Neural progenitor cell (in vitro differentiated cells): ENCODE measurements at regions not wholly inside any gene's neighbourhood (a gene's known extent, or its start where the extent isn't known, plus 50 kb on each side); places are given as distances from the start of the nearest gene placed in this dataset.
"Not testable (repeated sequence)": the region's sequence is repeated elsewhere in the genome, so short reads cannot be mapped to it uniquely, and the experiment has no call there.

ENCODE experiments used
- DNase-seq: peaks from one replicate; pipeline ENCODE4 v3.0.0-alpha.2; 2016; ENCODE audit warnings: low spot score
- H2AFZ ChIP-seq: fragments of 200-600 bp; sonication (generic); replicated peaks from 2 replicates; pipeline ENCODE4 v1.6.1; 2016; ENCODE audit warnings: antibody characterized with exemption
- H3F3A ChIP-seq: fragments of 200-600 bp; sonication (generic); 2 replicates; pipeline ENCODE4 v1.6.1; 2016; ENCODE audit warnings: antibody characterized with exemption, low read depth
- H3K27ac ChIP-seq: fragments of 200-600 bp; sonication (generic); 2 replicates; pipeline ENCODE4 v1.5.1; 2016; ENCODE audit warnings: mild to moderate bottlenecking
- H3K27me3 ChIP-seq: fragments of 200-600 bp; sonication (generic); 2 replicates; pipeline ENCODE4 v1.6.1; 2016; ENCODE audit warnings: mild to moderate bottlenecking, moderate library complexity
- H3K36me3 ChIP-seq: fragments of 200-600 bp; sonication (generic); 2 replicates; pipeline ENCODE4 v1.5.1; 2016
- H3K4me1 ChIP-seq: fragments of 200-600 bp; sonication (generic); 2 replicates; pipeline ENCODE4 v1.6.1; 2016; ENCODE audit warnings: mixed run types
- H3K4me2 ChIP-seq: fragments of 200-600 bp; sonication (generic); 2 replicates; pipeline ENCODE4 v1.6.1; 2016
- H3K4me3 ChIP-seq: fragments of 200-600 bp; sonication (generic); 2 replicates; pipeline ENCODE4 v1.5.1; 2016
- H3K79me2 ChIP-seq: fragments of 200-600 bp; sonication (generic); 2 replicates; pipeline ENCODE4 v1.6.1; 2016; ENCODE audit warnings: low read depth
- H3K9ac ChIP-seq: fragments of 200-600 bp; sonication (generic); 2 replicates; pipeline ENCODE4 v1.6.1; 2016
- H3K9me3 ChIP-seq: fragments of 200-600 bp; sonication (generic); 2 replicates; pipeline ENCODE4 v1.5.1; 2016; ENCODE audit warnings: low read depth
- H4K20me1 ChIP-seq: fragments of 200-600 bp; sonication (generic); 2 replicates; pipeline ENCODE4 v1.6.1; 2016; ENCODE audit warnings: low read depth
- H3K27ac Mint-ChIP-seq: 3 replicates; pipeline ENCODE4 v1.8.0; 2021; ENCODE audit warnings: mixed read lengths
- H3K27me3 Mint-ChIP-seq: 2 replicates; pipeline ENCODE4 v1.8.0; 2022; ENCODE audit warnings: low read depth, mild to moderate bottlenecking, inconsistent platforms, moderate library complexity, mixed read lengths; ENCODE audit not compliant: insufficient read depth
- H3K36me3 Mint-ChIP-seq: 3 replicates; pipeline ENCODE4 v1.8.0; 2021; ENCODE audit warnings: mixed read lengths
- H3K4me1 Mint-ChIP-seq: 3 replicates; pipeline ENCODE4 v1.8.0; 2021; ENCODE audit warnings: mixed read lengths
- H3K4me3 Mint-ChIP-seq: 3 replicates; pipeline ENCODE4 v1.8.0; 2021; ENCODE audit warnings: mild to moderate bottlenecking, moderate library complexity, mixed read lengths
- H3K9me3 Mint-ChIP-seq: 3 replicates; pipeline ENCODE4 v1.8.0; 2020; ENCODE audit warnings: mixed read lengths
- EZH2 ChIP-seq: fragments of 200-600 bp; sonication (generic); IDR thresholded peaks from 2 replicates; pipeline ENCODE4 v1.6.1; 2017; ENCODE audit warnings: antibody characterized with exemption, mild to moderate bottlenecking, moderate library complexity
- EZH2phosphoT487 ChIP-seq: fragments of 200-600 bp; sonication (generic); IDR thresholded peaks from 2 replicates; pipeline ENCODE4 v1.6.1; 2017; ENCODE audit warnings: antibody characterized with exemption
- TF ChIP-seq, protein P1 (sequence below): fragments of 200-600 bp; sonication (generic); IDR thresholded peaks from 2 replicates; pipeline ENCODE4 v1.5.1; 2017; ENCODE audit warnings: antibody characterized with exemption, mild to moderate bottlenecking

DNA sequence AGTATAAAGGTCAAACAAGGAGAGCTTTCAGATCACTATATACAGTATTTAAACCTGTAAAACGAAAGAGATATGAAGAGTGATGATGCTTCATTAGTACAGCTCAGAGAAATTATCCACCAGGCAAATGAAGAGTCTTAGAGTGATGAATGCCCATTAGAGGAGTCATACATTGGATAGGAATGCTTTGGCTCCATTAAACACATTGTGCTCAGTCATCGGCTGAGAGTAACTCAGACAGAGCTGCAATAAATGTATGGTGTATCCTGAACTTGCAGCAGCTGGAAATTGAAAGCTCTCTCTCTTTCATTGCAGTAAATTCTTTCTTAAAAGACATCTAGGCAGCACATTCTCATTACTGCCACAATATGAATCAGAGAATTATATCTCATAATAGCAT, 340.8 kb upstream of the SPHKAP start:
- Histone ChIP-seq H3K4me1 (no peaks in the 10 kb centered on the region), H3K27me3 (no peaks in the 10 kb centered on the region), H3K36me3 (no peaks in the 10 kb centered on the region), H3K27ac (no peak overlapping the region), H4K20me1 (no peaks in the 10 kb centered on the region), H3K9ac (no peak overlapping the region), H2AFZ (no peak overlapping the region), H3K9me3 (no peaks in the 10 kb centered on the region), H3K79me2 (no peaks in the 10 kb centered on the region), H3F3A (no peaks in the 10 kb centered on the region), H3K4me3 (no peak overlapping the region), H3K4me2 (no peak overlapping the region)
- TF ChIP-seq, protein P1, sequence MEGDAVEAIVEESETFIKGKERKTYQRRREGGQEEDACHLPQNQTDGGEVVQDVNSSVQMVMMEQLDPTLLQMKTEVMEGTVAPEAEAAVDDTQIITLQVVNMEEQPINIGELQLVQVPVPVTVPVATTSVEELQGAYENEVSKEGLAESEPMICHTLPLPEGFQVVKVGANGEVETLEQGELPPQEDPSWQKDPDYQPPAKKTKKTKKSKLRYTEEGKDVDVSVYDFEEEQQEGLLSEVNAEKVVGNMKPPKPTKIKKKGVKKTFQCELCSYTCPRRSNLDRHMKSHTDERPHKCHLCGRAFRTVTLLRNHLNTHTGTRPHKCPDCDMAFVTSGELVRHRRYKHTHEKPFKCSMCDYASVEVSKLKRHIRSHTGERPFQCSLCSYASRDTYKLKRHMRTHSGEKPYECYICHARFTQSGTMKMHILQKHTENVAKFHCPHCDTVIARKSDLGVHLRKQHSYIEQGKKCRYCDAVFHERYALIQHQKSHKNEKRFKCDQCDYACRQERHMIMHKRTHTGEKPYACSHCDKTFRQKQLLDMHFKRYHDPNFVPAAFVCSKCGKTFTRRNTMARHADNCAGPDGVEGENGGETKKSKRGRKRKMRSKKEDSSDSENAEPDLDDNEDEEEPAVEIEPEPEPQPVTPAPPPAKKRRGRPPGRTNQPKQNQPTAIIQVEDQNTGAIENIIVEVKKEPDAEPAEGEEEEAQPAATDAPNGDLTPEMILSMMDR, result no peak
- TF ChIP-seq EZH2 (no peak), EZH2phosphoT487 (no peak)
- H3K27me3 Mint-ChIP-seq, result no peaks in the 10 kb centered on the region
- H3K4me3 Mint-ChIP-seq, result no peak overlapping the region
- no peaks in the 10 kb centered on the region for H3K4me1 Mint-ChIP-seq
- no peaks in the 10 kb centered on the region for H3K36me3 Mint-ChIP-seq
- H3K27ac Mint-ChIP-seq, result no peak overlapping the region
- DNase-seq, result no peak
- no peaks in the 10 kb centered on the region for H3K9me3 Mint-ChIP-seq

DNA sequence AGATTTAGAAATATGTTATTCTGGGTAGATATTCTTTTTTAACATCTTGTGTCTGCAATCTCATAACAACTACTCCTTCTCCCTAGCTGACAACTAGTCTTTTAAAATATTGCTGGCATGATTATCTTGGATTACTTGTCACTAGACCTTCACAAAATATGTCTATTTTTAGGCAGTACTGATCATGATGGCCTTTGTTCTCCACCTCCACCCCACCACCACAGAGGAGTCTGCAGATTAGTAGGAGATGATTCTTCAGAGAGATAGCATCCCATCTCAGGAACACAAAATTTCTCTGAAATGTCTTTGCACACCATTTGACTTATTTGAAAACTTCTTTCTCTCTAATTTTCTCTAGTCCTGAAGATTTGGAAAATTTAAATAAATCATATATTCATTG, 338.1 kb upstream of the SPHKAP start:
- Histone ChIP-seq H4K20me1 (no peaks in the 10 kb centered on the region), H3K4me2 (no peak overlapping the region), H3K27ac (no peak overlapping the region), H3F3A (no peaks in the 10 kb centered on the region), H3K4me3 (no peak overlapping the region), H3K9me3 (no peaks in the 10 kb centered on the region), H3K36me3 (no peaks in the 10 kb centered on the region), H3K9ac (no peak overlapping the region), H3K27me3 (no peaks in the 10 kb centered on the region), H2AFZ (no peak overlapping the region), H3K4me1 (no peaks in the 10 kb centered on the region), H3K79me2 (no peaks in the 10 kb centered on the region)
- peaks cover 3% of the 10 kb centered on the region for H3K27me3 Mint-ChIP-seq
- TF ChIP-seq EZH2, result no peak
- TF ChIP-seq, protein P1, result no peak
- no peak for DNase-seq
- no peak overlapping the region for H3K27ac Mint-ChIP-seq
- no peaks in the 10 kb centered on the region for H3K36me3 Mint-ChIP-seq
- no peaks in the 10 kb centered on the region for H3K4me1 Mint-ChIP-seq
- H3K9me3 Mint-ChIP-seq, result no peaks in the 10 kb centered on the region
- no peak overlapping the region for H3K4me3 Mint-ChIP-seq

DNA sequence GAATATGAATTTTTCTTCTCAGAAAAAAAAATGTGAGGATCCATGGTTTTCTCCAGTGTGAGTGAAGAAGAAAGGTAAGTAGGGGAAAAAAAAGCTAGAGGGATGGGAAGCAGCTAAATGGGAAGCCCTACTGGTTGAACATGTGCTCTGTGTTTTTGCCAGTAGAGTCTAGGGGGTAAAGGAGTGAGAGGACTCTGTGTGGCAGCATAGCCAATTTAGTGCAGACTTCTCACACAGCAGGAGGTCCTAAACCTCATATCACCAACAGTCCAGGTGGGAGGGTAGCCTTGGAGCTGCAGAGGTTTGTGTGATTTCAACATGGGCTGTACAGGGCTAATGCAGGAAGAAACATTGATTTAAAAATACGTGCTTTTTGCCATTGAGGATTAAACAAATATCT, 334.5 kb upstream of the SPHKAP start:
- H3K36me3 ChIP-seq, result no peaks in the 10 kb centered on the region
- no peak overlapping the region for H3K4me2 ChIP-seq
- no peak overlapping the region for H3K9ac ChIP-seq
- Mint-ChIP-seq H3K4me1 (no peaks in the 10 kb centered on the region), H3K27me3 (peaks cover 3% of the 10 kb centered on the region), H3K27ac (no peak overlapping the region), H3K9me3 (no peaks in the 10 kb centered on the region), H3K36me3 (no peaks in the 10 kb centered on the region), H3K4me3 (no peak overlapping the region)
- no peaks in the 10 kb centered on the region for H3F3A ChIP-seq
- no peaks in the 10 kb centered on the region for H3K79me2 ChIP-seq
- no peak overlapping the region for H2AFZ ChIP-seq
- no peak overlapping the region for H3K4me3 ChIP-seq
- no peaks in the 10 kb centered on the region for H3K4me1 ChIP-seq
- TF ChIP-seq EZH2phosphoT487, result no peak
- no peak for TF ChIP-seq EZH2
- TF ChIP-seq, protein P1, result no peak
- peak; percentile 23 for DNase-seq
- no peaks in the 10 kb centered on the region for H3K9me3 ChIP-seq
- H4K20me1 ChIP-seq, result no peaks in the 10 kb centered on the region
- no peaks in the 10 kb centered on the region for H3K27me3 ChIP-seq
- no peak overlapping the region for H3K27ac ChIP-seq

DNA sequence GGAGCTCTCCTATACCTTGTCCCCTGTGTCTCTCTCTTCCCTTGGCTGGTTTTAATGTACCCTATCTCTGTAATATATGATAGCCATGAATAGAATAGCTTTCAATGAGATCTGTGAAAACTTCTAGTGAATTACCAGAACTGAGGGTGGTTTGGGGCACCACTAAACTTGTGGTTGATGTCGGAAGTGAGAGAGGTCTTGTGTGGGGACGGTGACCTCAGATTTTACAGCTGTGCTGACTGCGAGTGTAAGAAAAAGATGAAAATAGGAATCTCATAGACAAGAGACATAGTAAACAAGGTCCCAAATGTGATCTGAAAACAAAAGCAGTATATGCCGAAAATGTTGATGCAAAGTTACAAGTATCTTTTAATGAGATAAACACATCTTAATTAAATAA, 332.0 kb upstream of the SPHKAP start:
- H4K20me1 ChIP-seq, H3K27ac Mint-ChIP-seq, H3K36me3 Mint-ChIP-seq, H3K4me1 ChIP-seq, H3F3A ChIP-seq, DNase-seq, H3K4me3 ChIP-seq, H3K9me3 Mint-ChIP-seq, H3K79me2 ChIP-seq, H3K4me2 ChIP-seq, H3K27ac ChIP-seq, H2AFZ ChIP-seq, H3K4me1 Mint-ChIP-seq, H3K27me3 Mint-ChIP-seq, H3K9me3 ChIP-seq, H3K9ac ChIP-seq, H3K4me3 Mint-ChIP-seq, H3K27me3 ChIP-seq, H3K36me3 ChIP-seq: not testable (repeated sequence)
